Caki2 (cell line): ENCODE measurements at regions not wholly inside any gene's neighbourhood (a gene's known extent, or its start where the extent isn't known, plus 50 kb on each side); places are given as distances from the start of the nearest gene placed in this dataset.
"Not testable (repeated sequence)": the region's sequence is repeated elsewhere in the genome, so short reads cannot be mapped to it uniquely, and the experiment has no call there.

Experiments
- DNase-seq: peaks from one replicate; pipeline ENCODE4 v3.0.0-alpha.2; 2015; ENCODE audit warnings: low read depth
- in situ Hi-C: cut with HindIII; loops from 2 replicates; pipeline ENCODE4 v1.10.0; 2016; ENCODE audit warnings: low sequenced_read_pairs, low pct_unique_long_range_greater_than_20kb, mixed read lengths

DNA sequence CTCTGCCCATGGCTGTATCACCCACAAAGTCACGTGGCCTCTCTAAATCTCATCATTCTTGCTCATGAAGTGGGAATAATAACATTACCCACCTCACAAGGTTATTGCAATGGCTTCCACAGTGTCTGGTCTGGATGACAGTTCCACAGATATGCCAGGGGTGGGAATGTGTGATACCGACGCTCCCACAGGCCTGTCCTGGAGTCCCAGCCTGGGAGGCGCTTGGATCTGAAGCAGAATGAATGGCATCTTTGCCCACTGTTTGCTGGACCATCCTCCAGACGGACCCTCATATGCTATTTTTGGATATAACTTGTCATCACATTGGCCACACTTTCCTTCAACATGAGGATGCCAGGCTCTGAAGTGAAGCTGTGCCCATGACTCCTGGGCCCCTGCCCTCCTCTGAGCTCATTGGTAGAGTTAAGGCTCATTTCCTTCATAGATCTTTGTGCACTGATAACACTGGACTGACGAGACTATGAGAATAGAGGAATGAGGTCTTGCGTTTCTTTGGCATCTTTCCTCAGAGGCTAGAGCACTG is 279.8 kb upstream of the ZNF32 start:
- no peak for DNase-seq
- in situ Hi-C loops: no loop called here

DNA sequence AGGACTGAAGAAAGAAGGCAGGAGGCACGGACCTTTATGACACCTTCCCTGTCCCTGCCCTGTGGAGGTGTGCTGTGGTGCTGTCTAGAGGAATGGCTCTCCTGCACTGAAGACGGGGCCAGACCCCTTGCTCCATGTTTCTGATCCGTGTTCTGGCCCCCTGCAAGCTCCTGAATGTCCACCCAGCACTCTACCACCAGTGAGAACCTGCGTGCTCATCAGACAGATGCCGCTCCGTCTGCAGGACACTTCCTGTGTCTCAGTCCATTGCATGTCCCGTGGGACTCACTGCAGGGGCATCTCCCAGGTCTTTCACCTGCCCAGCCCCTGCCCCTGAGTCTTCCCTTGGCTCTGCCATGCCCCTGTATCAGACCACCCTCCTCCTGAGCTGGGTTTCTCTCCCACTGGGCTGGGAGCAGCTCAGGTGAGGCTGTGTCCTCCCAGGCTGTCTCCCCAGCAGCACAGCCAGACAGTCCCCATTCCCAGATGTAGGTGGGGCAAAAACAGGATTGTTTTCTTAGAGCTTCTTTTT is 278.3 kb upstream of the ZNF32 start:
- DNase-seq: no peak
- in situ Hi-C loops: no loop called here

DNA sequence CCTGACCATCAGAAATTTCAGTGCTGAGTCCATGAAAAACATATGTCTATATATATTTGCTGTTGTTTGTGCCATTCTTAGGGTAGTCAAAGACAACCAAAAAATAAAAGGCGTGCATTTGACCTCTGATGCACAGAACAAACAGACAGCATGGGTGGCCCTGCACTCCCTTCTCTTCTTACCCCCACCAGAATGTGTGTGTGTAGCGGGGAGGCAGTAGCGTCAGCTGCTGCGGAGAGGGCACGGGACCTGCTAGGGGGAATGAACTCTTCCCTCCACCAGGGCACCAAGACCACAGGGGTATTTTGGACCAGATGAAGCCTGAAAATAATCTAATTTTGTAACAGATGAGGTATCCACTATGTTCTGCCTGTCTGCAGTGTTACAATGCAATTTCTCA is 277.7 kb upstream of the ZNF32 start:
- DNase-seq: no peak

GRCh38 chr10:43925793-43926192 is 277.1 kb upstream of the ZNF32 start:
- in situ Hi-C loops: no loop called here
- no peak for DNase-seq

More for the DNA sequence above, 277.7 kb upstream of the ZNF32 start:
- in situ Hi-C loops: no loop called here

GRCh38 chr10:43923328-43923727 is 274.6 kb upstream of the ZNF32 start:
- no peak for DNase-seq
- in situ Hi-C loops: no loop called here

- no peak for DNase-seq
- in situ Hi-C loops: no loop called here
Measured at GRCh38 chr10:43922335-43923280, 273.9 kb upstream of the ZNF32 start.

- DNase-seq: no peak
- in situ Hi-C loops: no loop called here
Measured at GRCh38 chr10:43921881-43922280, 273.2 kb upstream of the ZNF32 start.

- in situ Hi-C loops: no loop called here
- no peak for DNase-seq
Measured at GRCh38 chr10:43921478-43921877, 272.8 kb upstream of the ZNF32 start.

DNA sequence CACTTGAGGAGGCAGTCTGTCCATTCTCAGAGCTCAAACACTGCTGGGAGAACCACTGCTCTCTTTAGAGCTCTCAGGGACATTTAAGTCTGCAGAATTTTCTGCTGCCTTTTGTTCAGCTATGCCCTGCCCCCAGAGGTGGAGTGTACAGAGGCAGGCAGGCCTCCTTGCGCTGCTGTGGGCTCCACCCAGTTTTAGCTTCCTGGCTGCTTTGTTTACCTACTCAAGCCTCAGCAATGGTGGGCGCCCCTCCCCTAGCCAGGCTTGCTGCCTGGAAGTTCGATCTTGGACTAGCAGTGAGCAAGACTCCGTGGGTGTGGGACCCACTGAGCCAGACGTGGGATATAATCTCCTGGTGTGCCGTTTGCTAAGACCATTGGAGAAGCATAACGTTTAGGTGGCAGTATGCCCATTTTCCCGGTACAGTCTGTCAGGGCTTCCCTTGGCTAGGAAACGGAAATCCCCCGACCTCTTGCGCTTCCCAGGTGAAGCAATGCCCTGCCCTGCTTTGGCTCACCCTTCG is 271.6 kb upstream of the ZNF32 start:
- DNase-seq, in situ Hi-C loops: not testable (repeated sequence)

DNA sequence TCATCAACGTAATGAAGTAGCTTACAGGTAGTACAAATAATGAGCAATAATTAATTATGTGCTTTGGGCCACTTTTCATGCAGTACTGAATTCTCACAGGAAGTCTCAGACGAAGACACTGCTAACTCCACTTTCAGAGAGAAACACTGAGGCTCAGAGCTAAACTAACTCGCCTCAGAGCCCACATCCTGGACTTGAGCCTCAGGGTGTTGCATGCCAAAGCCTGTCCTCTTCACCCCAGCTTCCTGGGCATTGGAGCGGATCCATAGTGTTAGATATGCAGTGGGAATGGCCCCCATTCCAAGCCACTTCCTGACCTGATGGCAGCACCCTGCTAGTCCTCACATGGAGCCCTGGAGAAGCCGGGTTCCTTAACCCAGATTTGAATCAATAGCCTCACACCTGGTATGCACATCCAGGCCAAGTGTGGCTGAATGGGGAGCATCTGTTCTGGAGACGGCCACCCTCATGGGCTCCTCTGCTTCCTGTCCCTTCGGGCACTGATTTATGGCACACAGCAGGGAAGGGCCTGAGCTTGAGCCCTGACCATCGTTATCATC is 265.1 kb upstream of the ZNF32 start:
- no peak for DNase-seq
- in situ Hi-C loops: no loop called here

GRCh38 chr10:43912469-43912868 is 263.8 kb upstream of the ZNF32 start:
- in situ Hi-C loops: no loop called here
- DNase-seq: no peak

GRCh38 chr10:43906490-43906889 is 257.8 kb upstream of the ZNF32 start:
- in situ Hi-C loops: no loop called here
- DNase-seq: no peak

GRCh38 chr10:43905512-43906236 is 257.0 kb upstream of the ZNF32 start:
- no peak for DNase-seq
- in situ Hi-C loops: no loop called here

DNA sequence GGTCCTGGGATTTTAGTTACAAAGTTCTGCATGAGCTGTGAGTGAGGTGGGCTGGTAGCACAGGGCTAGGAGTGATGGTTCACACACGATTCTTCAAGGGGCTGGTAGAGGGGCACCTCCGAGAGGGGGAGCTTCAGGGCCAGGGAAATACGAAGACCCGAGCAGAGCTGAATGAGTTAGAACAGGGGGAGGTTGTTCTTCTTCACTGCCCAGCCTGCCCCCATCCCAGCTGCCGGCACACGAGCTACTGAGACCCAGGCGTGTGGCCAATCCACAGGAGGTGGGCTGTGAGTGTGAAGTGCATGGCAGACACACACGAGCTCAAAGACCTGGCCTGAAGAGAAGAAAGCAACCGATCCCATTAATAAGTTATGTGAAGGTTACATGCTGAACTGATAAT is 256.2 kb upstream of the ZNF32 start:
- in situ Hi-C loops: no loop called here

GRCh38 chr10:43904301-43904700 is 255.6 kb upstream of the ZNF32 start:
- DNase-seq: no peak
- in situ Hi-C loops: no loop called here

More for the DNA sequence above, 256.2 kb upstream of the ZNF32 start:
- no peak for DNase-seq

DNA sequence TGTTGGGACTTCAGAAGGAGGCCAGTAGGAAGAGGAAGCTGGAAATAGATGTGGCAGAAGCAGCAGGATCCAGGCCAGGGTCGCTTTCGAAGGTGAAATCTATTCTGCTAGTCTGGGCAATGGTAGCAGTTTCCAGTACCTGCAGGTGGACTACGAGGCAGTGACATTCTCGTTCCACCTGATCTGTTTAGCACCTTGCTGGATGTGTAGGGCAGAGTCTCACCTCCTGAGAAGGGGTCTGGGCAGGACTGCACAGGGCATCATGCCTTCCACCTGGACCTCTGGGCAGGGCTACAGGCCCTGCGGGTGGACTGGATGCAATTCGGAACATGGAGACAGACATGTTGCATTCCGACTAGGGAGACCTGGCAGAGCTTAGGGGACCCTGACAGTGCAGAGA is 254.8 kb upstream of the ZNF32 start:
- DNase-seq: no peak
- in situ Hi-C loops: no loop called here

- no peak for DNase-seq
- in situ Hi-C loops: no loop called here
Measured at GRCh38 chr10:43902842-43903241, 254.2 kb upstream of the ZNF32 start.

DNA sequence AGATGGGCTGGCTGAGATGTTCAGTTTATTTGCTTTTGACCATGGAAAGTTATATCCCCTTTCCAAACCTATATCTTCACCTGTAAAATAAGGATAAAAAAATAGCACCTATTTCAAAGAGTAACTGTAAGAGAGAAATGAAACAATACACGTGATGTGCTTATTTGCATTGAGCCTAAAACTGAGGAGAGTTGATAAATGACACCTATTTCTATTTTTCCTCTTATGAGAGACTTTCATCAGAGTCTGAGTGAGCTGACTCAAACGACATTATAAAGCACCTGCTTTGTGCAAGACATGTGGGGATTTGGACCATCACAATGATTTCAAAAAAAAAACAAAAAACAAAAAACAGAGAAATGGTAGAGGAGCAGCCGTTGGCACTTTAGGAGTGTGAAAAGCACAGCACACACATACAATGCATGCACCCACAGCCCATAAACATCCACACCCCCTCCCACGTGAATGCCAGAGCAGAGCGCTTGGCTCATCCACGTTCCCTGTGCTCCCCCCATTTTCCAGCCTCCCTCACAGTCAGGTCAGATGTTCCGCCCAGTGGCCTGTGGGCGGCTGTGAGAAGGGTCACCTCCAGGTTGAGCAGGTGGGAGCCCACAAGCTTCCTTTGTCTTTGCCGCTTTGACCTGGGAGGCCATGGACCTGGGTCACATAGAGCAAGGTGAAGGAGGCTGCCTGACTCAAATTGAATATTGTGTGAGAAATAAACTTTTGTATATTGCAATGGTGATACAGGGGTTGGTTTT is 253.2 kb upstream of the ZNF32 start:
- DNase-seq: no peak
- in situ Hi-C loops: no loop called here
